ENCODE measurements at regions not wholly inside any gene's neighbourhood (a gene's known extent, or its start where the extent isn't known, plus 50 kb on each side); places are given as distances from the start of the nearest gene placed in this dataset.

DNA sequence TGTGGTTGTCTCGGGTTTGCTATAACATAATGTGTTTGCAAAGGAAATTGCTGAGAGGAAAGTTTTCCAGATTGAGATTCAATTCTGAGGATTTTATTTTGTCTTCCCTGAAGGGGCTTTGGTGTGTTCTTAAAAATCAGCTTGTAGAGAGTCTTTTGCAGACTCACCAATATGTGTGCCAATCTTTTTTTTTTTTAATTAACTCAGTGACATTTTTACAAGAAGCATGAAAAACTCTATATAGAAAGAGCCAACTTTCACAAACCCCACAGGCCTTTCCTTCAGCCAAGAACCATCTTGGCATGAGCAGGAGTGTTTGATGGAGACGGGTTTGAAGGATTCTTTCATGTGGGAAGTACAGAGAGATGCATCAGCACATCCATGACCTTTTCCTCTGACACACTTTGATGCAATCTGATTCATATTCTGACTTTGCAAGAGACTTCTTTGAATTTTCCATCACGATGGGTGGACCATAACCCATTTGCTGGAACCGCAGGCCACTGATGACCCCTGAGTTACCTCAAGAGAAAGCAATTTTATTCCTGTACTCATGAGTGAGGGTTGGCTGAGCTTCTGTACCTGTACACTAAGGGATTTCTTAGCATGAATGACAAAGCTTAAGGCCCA, 892.6 kb downstream of the XPNPEP1 start:
- Histone ChIP-seq H3K4me3 (ENCODE audit: control extremely low read depth in 1 of 5, extremely low read depth in 1 of 5, insufficient read depth in 1 of 5, low read depth in 2 of 5, low read length in 4 of 5) (no peak overlapping the region), H3K79me2 (ENCODE audit: control insufficient read depth, insufficient read depth, low read length) (no peaks in the 10 kb centered on the region), H3K36me3 (replicated peaks in 1 of 2; ENCODE audit: control extremely low read depth in 1 of 2, control insufficient read depth in 1 of 2, extremely low read depth in 1 of 2, insufficient read depth in 2 of 2, low read length in 1 of 2) (no peaks in the 10 kb centered on the region), H3K9me3 (ENCODE audit: control extremely low read depth in 1 of 3, control insufficient read depth in 2 of 3, insufficient read depth in 1 of 3, low read length in 2 of 3) (no peaks in the 10 kb centered on the region), H3K4me2 (replicated peaks; ENCODE audit: low read depth, low read length, poor library complexity, severe bottlenecking) (no peak overlapping the region), H3K9ac (ENCODE audit: low read length) (no peak overlapping the region), H2AFZ (ENCODE audit: insufficient read depth, low read depth, low read length, poor library complexity, severe bottlenecking) (no peak overlapping the region), H3K27ac (ENCODE audit: low read length in 2 of 2) (no peak overlapping the region), H3K27me3 (replicated peaks in 1 of 4; ENCODE audit: control extremely low read depth in 1 of 4, control insufficient read depth in 3 of 4, insufficient read depth in 4 of 4, low read length in 3 of 4) (no peaks in the 10 kb centered on the region), H3K4me1 (ENCODE audit: control insufficient read depth in 2 of 2, insufficient read depth in 2 of 2, low read length in 2 of 2) (no peaks in the 10 kb centered on the region), H4K20me1 (ENCODE audit: control insufficient read depth, insufficient read depth, low read length, poor library complexity, severe bottlenecking) (no peaks in the 10 kb centered on the region)
- 0% methylated on average over 1 of the region's 4 CpGs for WGBS (ENCODE audit: insufficient coverage)
- ATAC-seq (ENCODE audit: low read depth) = no peak
- Mint-ChIP-seq H3K9me3 (ENCODE audit: insufficient read depth) (no peaks in the 10 kb centered on the region), H3K4me3 (no peak overlapping the region), H3K4me1 (no peaks in the 10 kb centered on the region), H3K27ac (no peak overlapping the region), H3K27me3 (peaks cover 3% of the 10 kb centered on the region)
- ChIA-PET POLR2A (no interaction called here), CTCF (interaction anchor here (1.0 kb wide), 1 partner anchor 9 kb away, joined by 3 read pairs; no protein-coding TSS in a partner anchor)
- DNase-seq = no peak
- no peak for TF ChIP-seq EZH2 (IDR thresholded peaks at IDR 0.05; ENCODE audit: borderline replicate concordance, insufficient read depth, low read depth, low read length, poor library complexity, severe bottlenecking)
- TF ChIP-seq, protein P1, sequence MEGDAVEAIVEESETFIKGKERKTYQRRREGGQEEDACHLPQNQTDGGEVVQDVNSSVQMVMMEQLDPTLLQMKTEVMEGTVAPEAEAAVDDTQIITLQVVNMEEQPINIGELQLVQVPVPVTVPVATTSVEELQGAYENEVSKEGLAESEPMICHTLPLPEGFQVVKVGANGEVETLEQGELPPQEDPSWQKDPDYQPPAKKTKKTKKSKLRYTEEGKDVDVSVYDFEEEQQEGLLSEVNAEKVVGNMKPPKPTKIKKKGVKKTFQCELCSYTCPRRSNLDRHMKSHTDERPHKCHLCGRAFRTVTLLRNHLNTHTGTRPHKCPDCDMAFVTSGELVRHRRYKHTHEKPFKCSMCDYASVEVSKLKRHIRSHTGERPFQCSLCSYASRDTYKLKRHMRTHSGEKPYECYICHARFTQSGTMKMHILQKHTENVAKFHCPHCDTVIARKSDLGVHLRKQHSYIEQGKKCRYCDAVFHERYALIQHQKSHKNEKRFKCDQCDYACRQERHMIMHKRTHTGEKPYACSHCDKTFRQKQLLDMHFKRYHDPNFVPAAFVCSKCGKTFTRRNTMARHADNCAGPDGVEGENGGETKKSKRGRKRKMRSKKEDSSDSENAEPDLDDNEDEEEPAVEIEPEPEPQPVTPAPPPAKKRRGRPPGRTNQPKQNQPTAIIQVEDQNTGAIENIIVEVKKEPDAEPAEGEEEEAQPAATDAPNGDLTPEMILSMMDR (IDR thresholded peaks at IDR 0.05) = no peak
- intact Hi-C loops (cut with micrococcal nuclease) = no loop called here

DNA sequence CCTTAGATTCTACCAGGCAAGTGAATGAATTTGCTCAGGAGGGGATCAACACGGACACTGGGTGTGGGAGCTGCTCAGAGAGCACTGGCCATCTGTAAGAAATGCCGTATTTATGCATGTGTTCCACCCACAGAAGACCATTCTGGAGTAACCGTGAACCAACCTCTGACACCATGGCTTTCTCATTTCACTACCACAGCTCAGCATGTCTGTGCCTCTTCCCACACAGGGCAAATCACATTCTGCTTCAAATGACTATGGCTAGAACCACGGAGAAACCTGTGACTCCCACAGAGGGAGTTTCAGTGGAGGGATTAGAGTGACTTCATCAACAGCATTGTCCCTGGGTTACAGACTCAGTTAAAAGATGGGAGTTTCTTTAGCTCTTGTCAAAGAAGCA, 893.4 kb downstream of the XPNPEP1 start:
- ChIA-PET CTCF (no interaction called here), POLR2A (no interaction called here)
- H3K9ac ChIP-seq (ENCODE audit: low read length) = no peak overlapping the region
- no peak overlapping the region for H2AFZ ChIP-seq (ENCODE audit: insufficient read depth, low read depth, low read length, poor library complexity, severe bottlenecking)
- WGBS (ENCODE audit: insufficient coverage) = 70% methylated on average over 3 of the region's 4 CpGs
- no peak overlapping the region for H3K4me2 ChIP-seq (replicated peaks; ENCODE audit: low read depth, low read length, poor library complexity, severe bottlenecking)
- H3K4me1 ChIP-seq (ENCODE audit: control insufficient read depth in 2 of 2, insufficient read depth in 2 of 2, low read length in 2 of 2) = no peaks in the 10 kb centered on the region
- H3K4me3 Mint-ChIP-seq = no peak overlapping the region
- no peaks in the 10 kb centered on the region for H3K9me3 ChIP-seq (ENCODE audit: control extremely low read depth in 1 of 3, control insufficient read depth in 2 of 3, insufficient read depth in 1 of 3, low read length in 2 of 3)
- no peaks in the 10 kb centered on the region for H3K79me2 ChIP-seq (ENCODE audit: control insufficient read depth, insufficient read depth, low read length)
- no peaks in the 10 kb centered on the region for H3K27me3 ChIP-seq (replicated peaks in 1 of 4; ENCODE audit: control extremely low read depth in 1 of 4, control insufficient read depth in 3 of 4, insufficient read depth in 4 of 4, low read length in 3 of 4)
- no peaks in the 10 kb centered on the region for H3K9me3 Mint-ChIP-seq (ENCODE audit: insufficient read depth)
- no peak for TF ChIP-seq EZH2 (IDR thresholded peaks at IDR 0.05; ENCODE audit: borderline replicate concordance, insufficient read depth, low read depth, low read length, poor library complexity, severe bottlenecking)
- H3K27ac ChIP-seq (ENCODE audit: low read length in 2 of 2) = no peak overlapping the region
- ATAC-seq (ENCODE audit: low read depth) (no peak), DNase-seq (no peak)
- H3K4me1 Mint-ChIP-seq = peaks cover 3% of the 10 kb centered on the region
- no peak overlapping the region for H3K27ac Mint-ChIP-seq
- intact Hi-C loops (cut with micrococcal nuclease) = no loop called here
- H4K20me1 ChIP-seq (ENCODE audit: control insufficient read depth, insufficient read depth, low read length, poor library complexity, severe bottlenecking) = no peaks in the 10 kb centered on the region
- H3K27me3 Mint-ChIP-seq = peaks cover 3% of the 10 kb centered on the region
- no peaks in the 10 kb centered on the region for H3K36me3 ChIP-seq (replicated peaks in 1 of 2; ENCODE audit: control extremely low read depth in 1 of 2, control insufficient read depth in 1 of 2, extremely low read depth in 1 of 2, insufficient read depth in 2 of 2, low read length in 1 of 2)
- no peak overlapping the region for H3K4me3 ChIP-seq (ENCODE audit: control extremely low read depth in 1 of 5, extremely low read depth in 1 of 5, insufficient read depth in 1 of 5, low read depth in 2 of 5, low read length in 4 of 5)

All from B cell (primary cell).